Activated T-cell treated with anti-CD3 and anti-CD28 coated beads, Interleukin-2, amount 50 U/mL, for 24 hours (primary cell): ENCODE measurements at regions not wholly inside any gene's neighbourhood (a gene's known extent, or its start where the extent isn't known, plus 50 kb on each side); places are given as distances from the start of the nearest gene placed in this dataset.

Source experiments
- DNase-seq: peaks from one replicate; pipeline ENCODE4 v3.0.0-alpha.2; 2020
- H3K27ac Mint-ChIP-seq: 2 replicates; pipeline ENCODE4 v1.8.0; 2020; ENCODE audit warnings: mild to moderate bottlenecking, mixed read lengths
- H3K27me3 Mint-ChIP-seq: 2 replicates; pipeline ENCODE4 v1.8.0; 2020; ENCODE audit warnings: mixed read lengths
- H3K36me3 Mint-ChIP-seq: 2 replicates; pipeline ENCODE4 v1.8.0; 2020; ENCODE audit warnings: low read depth, mixed read lengths
- H3K4me1 Mint-ChIP-seq: 2 replicates; pipeline ENCODE4 v1.8.0; 2020; ENCODE audit warnings: low read depth, mixed read lengths
- H3K4me3 Mint-ChIP-seq: 2 replicates; pipeline ENCODE4 v1.8.0; 2020; ENCODE audit warnings: mild to moderate bottlenecking, moderate library complexity, mixed read lengths
- H3K9me3 Mint-ChIP-seq: 2 replicates; pipeline ENCODE4 v1.8.0; 2020; ENCODE audit warnings: mixed read lengths

DNA sequence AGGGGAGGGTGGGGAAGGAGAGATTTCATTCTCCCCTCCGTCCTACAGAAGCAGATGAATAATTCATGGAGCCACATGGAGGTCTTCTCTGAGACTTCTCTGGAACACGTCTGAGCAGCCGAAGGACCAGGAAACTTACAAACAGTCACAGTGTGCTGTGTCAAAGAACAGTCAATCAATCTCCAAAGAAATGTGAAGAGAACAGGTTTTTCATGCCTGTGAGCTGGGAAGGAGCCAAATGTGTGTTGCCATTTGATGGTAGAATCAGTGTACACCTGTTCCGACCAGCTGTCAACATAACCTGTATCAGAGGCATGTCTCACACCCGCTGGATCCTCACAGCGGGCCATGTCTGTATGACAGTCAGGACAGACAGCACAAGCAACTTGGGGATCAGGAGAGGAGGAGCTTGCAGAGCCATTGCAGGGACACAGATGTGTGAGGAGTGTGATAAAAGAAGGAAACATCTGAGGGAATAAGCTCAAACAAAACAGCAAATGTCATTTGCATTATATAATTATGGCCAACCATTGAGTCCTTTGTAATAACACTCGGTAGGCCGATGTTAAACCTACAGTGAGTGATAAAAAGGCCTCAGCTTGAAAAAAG, 298.5 kb downstream of the EN1 start:
- Mint-ChIP-seq H3K4me3 (no peak overlapping the region), H3K27me3 (peaks cover 14% of the 10 kb centered on the region), H3K4me1 (no peaks in the 10 kb centered on the region), H3K9me3 (no peaks in the 10 kb centered on the region), H3K36me3 (no peaks in the 10 kb centered on the region), H3K27ac (no peak overlapping the region)
- no peak for DNase-seq

DNA sequence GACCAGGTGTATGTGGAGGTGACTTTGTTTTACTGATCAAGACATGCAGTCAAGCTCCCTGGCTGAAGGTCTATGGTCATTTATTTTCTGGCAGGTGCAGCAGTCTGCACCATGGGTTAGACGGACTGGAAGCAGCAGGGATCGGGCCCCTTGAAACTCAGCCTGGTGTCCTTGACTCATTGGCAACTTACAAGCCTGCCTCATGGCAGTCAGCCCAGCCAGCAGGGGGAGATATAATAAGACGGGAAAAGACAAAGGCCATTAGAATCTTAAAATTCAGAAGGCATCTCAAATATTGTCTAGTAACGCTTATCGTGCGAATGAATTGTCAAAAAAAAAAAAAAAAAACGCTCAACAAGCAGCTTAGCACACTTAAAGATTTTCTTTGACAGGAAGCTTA, 308.2 kb downstream of the EN1 start:
- Mint-ChIP-seq H3K9me3 (no peaks in the 10 kb centered on the region), H3K27me3 (peaks cover 11% of the 10 kb centered on the region), H3K4me3 (no peak overlapping the region), H3K4me1 (no peaks in the 10 kb centered on the region), H3K36me3 (no peaks in the 10 kb centered on the region), H3K27ac (no peak overlapping the region)
- DNase-seq: no peak

DNA sequence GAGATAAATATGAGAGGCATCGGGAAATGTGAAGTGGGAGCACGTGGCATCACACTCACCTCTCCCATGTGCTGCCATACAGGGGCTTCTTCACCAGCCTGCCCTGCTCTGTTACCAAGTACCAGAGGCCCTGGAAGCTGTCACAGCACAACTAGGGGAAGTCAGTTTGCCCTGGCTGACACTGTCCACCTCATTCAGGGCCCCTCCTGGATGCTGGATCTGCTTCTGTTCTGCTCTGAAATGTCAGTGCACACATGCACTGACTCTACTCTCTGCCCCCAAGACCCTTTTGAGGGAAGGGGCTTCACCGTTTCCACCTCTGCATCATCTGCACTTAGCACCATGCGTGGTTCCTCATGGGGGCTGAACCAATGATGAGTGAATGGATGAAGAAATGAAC, 311.1 kb downstream of the EN1 start:
- H3K36me3 Mint-ChIP-seq: no peaks in the 10 kb centered on the region
- no peak overlapping the region for H3K4me3 Mint-ChIP-seq
- no peaks in the 10 kb centered on the region for H3K4me1 Mint-ChIP-seq
- DNase-seq: no peak
- peaks cover 9% of the 10 kb centered on the region for H3K27me3 Mint-ChIP-seq
- H3K27ac Mint-ChIP-seq: no peak overlapping the region
- no peaks in the 10 kb centered on the region for H3K9me3 Mint-ChIP-seq

DNA sequence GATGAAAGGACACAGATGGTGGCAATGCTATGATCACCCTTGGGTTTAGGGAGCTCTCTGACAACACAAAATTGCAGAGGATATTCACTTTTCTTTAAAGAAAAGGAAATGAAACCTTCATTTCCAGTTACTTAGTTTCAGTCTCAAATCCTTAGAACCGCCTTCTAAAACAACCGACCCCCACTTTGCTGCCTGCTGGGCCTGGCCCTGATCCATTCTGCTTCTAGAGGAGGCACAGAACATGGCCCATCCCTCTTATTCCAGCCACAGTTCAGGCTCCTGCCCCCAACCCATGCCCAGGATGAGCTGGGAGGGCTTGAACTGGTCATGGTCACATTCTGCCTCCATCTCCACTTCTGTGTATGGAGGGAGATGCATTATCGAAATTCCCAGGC, 311.6 kb downstream of the EN1 start:
- H3K4me1 Mint-ChIP-seq: no peaks in the 10 kb centered on the region
- no peaks in the 10 kb centered on the region for H3K36me3 Mint-ChIP-seq
- no peak for DNase-seq
- H3K27me3 Mint-ChIP-seq: peaks cover 11% of the 10 kb centered on the region
- H3K27ac Mint-ChIP-seq: no peak overlapping the region
- no peaks in the 10 kb centered on the region for H3K9me3 Mint-ChIP-seq
- no peak overlapping the region for H3K4me3 Mint-ChIP-seq

DNA sequence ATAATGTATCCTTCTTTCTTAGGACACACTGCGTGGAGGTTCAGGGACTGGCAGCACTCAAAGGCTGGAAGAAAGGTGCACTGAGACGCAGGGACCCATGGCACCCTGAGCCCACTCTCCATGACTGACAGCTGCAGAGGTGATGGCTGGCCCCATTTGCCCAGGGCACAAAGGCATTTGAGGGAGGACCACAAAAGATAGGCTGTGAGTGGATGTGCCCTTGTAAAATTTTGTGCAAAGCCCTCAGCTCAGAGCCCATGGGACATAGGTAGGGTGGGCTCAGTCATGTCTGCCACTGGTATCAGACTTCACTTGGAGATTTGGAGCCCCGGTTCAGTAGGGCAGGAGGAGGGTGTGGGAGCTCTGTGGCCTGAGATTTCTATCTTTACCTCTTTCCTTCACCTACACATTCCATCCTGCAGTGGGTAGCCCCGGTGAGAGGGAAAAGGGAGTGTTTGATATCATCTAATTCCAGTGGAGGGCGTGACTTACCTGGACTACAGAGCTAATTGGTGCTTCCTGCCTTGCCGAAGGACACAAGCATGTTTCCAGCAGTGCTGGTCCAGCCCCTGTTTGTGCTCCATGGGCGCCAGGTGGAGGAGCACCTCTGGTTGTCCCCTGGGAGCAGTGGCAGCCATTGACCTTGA, 312.2 kb downstream of the EN1 start:
- H3K4me1 Mint-ChIP-seq: no peaks in the 10 kb centered on the region
- no peak overlapping the region for H3K27ac Mint-ChIP-seq
- H3K36me3 Mint-ChIP-seq: no peaks in the 10 kb centered on the region
- no peak for DNase-seq
- H3K9me3 Mint-ChIP-seq: no peaks in the 10 kb centered on the region
- H3K4me3 Mint-ChIP-seq: no peak overlapping the region
- peaks cover 11% of the 10 kb centered on the region for H3K27me3 Mint-ChIP-seq

DNA sequence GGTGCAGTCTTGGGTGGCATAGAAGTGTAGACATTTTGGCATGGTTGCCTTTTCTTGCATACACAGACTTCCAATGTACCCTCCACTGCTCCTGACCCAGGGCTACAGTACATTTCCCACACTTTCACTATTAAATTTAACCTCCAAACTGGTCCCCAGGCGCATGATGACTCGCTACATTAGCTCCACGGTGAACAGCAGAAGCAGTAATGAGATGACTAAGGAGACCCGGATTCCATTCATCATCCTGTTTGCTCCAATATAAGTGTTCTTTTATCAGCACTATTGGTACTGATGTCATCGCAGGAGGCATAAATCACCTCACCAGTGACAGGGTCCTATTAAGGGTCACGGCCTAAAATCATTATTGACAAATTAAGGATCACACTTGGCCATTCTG, 316.5 kb downstream of the EN1 start:
- Mint-ChIP-seq H3K27ac (no peak overlapping the region), H3K27me3 (peaks cover 13% of the 10 kb centered on the region), H3K36me3 (no peaks in the 10 kb centered on the region), H3K9me3 (no peaks in the 10 kb centered on the region), H3K4me1 (no peaks in the 10 kb centered on the region), H3K4me3 (no peak overlapping the region)
- DNase-seq: no peak

DNA sequence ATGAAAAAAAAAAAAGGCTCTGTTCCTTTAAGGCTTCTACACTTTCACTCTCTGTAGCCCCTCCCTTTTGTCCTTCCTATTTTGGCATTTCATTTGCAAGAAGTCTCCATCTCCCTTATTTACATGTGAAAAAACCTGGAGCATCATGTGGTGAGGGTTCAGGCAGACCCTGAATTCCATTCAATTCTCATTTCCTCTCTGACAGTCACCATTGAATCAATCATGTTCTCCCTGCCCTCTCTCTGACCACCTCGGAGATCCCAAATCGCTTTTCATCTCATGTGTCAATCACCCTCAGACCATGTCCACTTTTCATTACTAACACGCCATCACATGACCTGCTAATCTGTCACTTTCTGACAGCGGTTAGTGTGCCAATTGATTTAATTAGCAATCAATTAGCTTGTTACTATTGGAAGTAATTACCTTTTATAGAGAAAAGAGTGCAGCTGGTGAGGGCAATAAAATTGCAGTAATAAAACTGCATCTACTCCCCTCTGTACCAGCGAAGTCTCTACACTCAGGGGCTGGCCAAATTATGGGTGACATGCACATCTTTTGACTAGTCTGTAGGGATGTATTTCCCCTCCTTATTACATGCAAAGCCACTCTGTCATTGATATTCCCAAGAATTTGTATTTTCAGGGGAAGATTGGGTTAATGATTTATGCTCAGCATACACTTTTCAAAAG, 317.4 kb downstream of the EN1 start:
- Mint-ChIP-seq H3K9me3 (no peaks in the 10 kb centered on the region), H3K4me1 (no peaks in the 10 kb centered on the region)

DNA sequence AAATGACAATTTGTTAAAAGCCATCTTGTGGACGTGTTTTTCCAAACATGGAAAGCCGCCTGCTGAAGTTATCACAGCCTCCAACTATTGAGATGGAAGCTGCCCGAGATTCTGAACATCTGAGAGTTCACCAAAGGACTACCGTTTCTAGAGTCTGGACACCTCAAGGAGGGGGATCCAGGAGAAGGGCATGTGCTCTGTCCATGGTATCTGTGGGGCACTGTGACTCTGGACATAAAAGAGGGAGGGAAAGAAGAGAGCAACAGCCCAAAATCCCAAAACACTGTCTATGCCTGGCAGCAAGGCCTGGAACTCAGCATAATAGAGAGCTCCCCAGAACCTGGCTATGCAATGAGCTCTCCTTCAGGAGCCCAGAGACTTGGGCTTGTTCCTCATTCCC, 319.9 kb downstream of the EN1 start:
- Mint-ChIP-seq H3K4me1 (no peaks in the 10 kb centered on the region), H3K27me3 (peaks cover 11% of the 10 kb centered on the region)
- DNase-seq: no peak

More for the DNA sequence above, 317.4 kb downstream of the EN1 start:
- DNase-seq: no peak
- Mint-ChIP-seq H3K36me3 (no peaks in the 10 kb centered on the region), H3K27ac (no peak overlapping the region), H3K27me3 (peaks cover 13% of the 10 kb centered on the region), H3K4me3 (no peak overlapping the region)

DNA sequence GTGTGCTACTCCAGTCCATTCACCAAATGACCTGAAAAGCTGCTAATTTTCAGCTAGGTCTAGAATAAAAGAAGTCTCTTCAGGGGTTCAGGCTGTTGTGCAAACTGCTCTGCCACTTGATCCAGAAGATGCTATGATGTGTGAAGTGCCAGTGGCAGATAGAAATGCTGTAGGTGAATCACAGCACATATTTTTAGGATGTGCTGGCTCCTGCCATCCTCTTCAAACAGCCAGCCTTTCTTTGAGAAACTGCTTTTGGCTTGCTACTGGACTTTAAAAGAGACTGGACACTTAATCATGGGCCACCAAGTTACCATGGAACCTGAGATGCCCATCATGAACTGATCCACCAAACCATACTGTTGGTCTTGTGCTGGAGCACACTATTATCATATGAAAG, 322.1 kb downstream of the EN1 start:
- Mint-ChIP-seq H3K4me3 (no peak overlapping the region), H3K36me3 (no peaks in the 10 kb centered on the region), H3K9me3 (peaks cover 15% of the 10 kb centered on the region), H3K27me3 (peaks cover 6% of the 10 kb centered on the region), H3K27ac (no peak overlapping the region), H3K4me1 (no peaks in the 10 kb centered on the region)
- no peak for DNase-seq

More for the DNA sequence above, 319.9 kb downstream of the EN1 start:
- no peaks in the 10 kb centered on the region for H3K9me3 Mint-ChIP-seq
- no peak overlapping the region for H3K27ac Mint-ChIP-seq
- no peaks in the 10 kb centered on the region for H3K36me3 Mint-ChIP-seq
- no peak overlapping the region for H3K4me3 Mint-ChIP-seq

DNA sequence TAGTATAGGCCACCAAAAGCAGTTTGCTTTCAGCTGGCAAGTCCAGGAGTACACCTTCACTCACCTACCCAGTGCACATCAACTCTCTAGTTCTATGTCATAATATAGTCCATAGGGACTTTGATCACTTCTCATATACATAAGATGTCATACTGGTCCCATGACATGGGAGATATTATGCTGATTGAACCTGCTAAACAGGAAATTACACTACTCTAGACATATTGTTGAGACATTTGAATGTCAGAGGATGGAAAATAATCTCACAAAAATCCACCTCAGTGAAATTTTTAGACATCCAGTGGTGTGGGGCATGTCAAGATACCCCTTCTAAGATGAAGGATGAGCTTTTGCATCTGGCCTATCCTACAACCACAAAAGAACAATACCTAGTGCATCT, 322.5 kb downstream of the EN1 start:
- no peak for DNase-seq
- Mint-ChIP-seq H3K36me3 (no peaks in the 10 kb centered on the region), H3K9me3 (peaks cover 15% of the 10 kb centered on the region)

DNA sequence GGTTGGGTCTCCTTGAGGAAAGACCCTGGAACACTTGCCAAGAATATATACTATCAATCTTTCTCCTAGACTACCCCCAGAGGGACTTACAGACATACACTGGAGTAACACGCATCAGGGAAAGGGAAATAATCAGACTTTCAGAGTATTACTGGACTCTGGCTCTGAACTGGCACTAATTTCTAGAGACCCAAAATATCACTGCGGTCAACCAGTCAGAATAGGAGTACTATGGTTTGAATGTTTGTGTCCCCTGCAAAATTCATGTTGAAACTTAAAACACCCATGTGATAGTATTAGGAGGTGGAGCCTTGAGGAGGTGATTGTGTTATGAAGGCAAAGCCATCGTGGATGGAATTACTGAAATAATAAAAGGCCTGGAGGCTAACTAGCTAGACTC, 323.7 kb downstream of the EN1 start:
- Mint-ChIP-seq H3K4me1 (no peaks in the 10 kb centered on the region), H3K4me3 (no peak overlapping the region), H3K27me3 (peaks cover 6% of the 10 kb centered on the region), H3K36me3 (no peaks in the 10 kb centered on the region), H3K27ac (no peak overlapping the region), H3K9me3 (peaks cover 16% of the 10 kb centered on the region)
- no peak for DNase-seq

More for the DNA sequence above, 322.5 kb downstream of the EN1 start:
- Mint-ChIP-seq H3K4me1 (no peaks in the 10 kb centered on the region), H3K27ac (no peak overlapping the region), H3K27me3 (peaks cover 6% of the 10 kb centered on the region), H3K4me3 (no peak overlapping the region)

DNA sequence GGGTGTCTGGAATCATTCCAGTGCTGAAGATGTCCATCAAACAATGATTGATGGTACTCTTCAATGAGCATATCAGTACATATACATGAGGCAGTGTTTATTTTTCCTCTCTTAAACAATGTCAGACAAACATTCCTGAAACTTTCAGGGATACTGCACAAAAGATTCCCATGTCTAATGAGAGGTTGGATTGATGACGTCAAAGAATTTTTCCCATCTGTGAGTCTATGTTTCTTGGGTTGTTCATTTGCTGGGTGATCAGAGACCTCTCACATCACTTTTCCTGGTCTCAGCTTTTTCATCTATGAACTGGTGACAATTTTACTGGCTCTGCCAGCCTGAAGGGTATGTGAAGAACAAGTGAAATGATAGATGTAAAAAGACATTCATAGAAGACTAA, 325.5 kb downstream of the EN1 start:
- Mint-ChIP-seq H3K4me3 (no peak overlapping the region), H3K4me1 (no peaks in the 10 kb centered on the region), H3K9me3 (peaks cover 19% of the 10 kb centered on the region), H3K36me3 (no peaks in the 10 kb centered on the region), H3K27me3 (no peaks in the 10 kb centered on the region), H3K27ac (no peak overlapping the region)
- DNase-seq: no peak

DNA sequence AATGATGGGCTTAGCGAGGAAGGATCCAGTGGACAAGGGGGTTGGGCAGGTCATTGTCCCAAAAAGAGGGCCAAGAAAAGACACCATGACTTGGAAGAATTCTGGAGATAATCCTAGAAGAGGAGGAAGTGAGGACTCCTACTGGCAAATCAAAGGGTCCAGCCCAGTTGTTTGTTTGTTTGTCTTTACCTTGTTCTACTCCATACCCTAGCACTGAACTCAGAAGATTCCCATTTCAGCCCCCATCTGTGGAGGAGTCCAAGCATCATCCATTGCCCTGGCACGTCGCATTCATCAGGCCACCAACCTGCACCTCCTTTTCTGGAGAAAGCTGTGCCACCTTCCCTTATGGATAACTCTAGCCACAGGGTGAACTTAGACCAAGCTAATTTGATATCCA, 326.2 kb downstream of the EN1 start:
- no peaks in the 10 kb centered on the region for H3K36me3 Mint-ChIP-seq
- H3K27ac Mint-ChIP-seq: no peak overlapping the region

DNA sequence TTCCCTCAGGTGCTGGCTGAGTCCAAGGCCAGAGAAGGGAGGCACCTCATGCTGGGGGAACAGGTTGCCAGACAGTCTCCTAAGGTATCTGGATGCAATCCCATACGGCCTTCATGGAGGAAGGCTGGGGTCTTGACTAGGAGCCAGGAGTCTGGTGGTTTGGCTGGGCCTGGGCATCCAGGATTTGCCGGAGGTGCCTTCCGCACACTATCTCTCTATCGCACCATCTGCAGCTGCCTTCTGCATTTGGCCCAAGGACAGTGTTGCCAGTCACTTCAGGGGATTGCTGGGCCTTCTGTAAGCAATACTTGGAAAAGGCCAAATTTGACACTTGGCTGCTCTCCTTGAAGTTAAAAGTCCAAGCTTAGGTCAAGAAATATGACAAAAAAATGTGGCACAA, 327.2 kb downstream of the EN1 start:
- Mint-ChIP-seq H3K9me3 (peaks cover 19% of the 10 kb centered on the region), H3K4me1 (no peaks in the 10 kb centered on the region), H3K4me3 (no peak overlapping the region), H3K27me3 (no peaks in the 10 kb centered on the region), H3K27ac (no peak overlapping the region), H3K36me3 (no peaks in the 10 kb centered on the region)
- no peak for DNase-seq

More for the DNA sequence above, 326.2 kb downstream of the EN1 start:
- Mint-ChIP-seq H3K9me3 (peaks cover 19% of the 10 kb centered on the region), H3K27me3 (no peaks in the 10 kb centered on the region), H3K4me1 (no peaks in the 10 kb centered on the region), H3K4me3 (no peak overlapping the region)
- DNase-seq: no peak

DNA sequence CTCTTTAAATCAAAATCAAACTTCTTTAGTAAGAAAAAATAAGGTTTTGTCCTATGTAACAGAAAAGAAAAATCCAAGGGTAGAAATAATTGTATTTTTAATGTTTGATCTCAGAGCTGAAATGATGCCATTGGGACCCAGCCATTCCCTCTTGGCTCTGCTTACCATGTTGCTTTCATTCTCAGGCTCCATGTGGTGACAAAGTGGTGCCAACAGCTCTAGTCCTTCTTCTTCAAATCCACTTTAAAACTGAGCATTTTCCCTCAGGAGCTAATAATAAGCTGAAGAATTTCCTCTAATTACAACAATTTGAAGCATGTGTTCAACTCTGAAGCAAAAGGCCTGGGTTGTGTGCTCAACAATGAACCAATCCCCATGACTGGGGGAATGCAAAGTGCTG, 327.9 kb downstream of the EN1 start:
- Mint-ChIP-seq H3K27me3 (no peaks in the 10 kb centered on the region), H3K36me3 (no peaks in the 10 kb centered on the region), H3K4me3 (no peak overlapping the region), H3K9me3 (peaks cover 19% of the 10 kb centered on the region), H3K4me1 (no peaks in the 10 kb centered on the region), H3K27ac (no peak overlapping the region)
- DNase-seq: no peak
